ENCODE measurements at regions not wholly inside any gene's neighbourhood (a gene's known extent, or its start where the extent isn't known, plus 50 kb on each side); places are given as distances from the start of the nearest gene placed in this dataset.

DNA sequence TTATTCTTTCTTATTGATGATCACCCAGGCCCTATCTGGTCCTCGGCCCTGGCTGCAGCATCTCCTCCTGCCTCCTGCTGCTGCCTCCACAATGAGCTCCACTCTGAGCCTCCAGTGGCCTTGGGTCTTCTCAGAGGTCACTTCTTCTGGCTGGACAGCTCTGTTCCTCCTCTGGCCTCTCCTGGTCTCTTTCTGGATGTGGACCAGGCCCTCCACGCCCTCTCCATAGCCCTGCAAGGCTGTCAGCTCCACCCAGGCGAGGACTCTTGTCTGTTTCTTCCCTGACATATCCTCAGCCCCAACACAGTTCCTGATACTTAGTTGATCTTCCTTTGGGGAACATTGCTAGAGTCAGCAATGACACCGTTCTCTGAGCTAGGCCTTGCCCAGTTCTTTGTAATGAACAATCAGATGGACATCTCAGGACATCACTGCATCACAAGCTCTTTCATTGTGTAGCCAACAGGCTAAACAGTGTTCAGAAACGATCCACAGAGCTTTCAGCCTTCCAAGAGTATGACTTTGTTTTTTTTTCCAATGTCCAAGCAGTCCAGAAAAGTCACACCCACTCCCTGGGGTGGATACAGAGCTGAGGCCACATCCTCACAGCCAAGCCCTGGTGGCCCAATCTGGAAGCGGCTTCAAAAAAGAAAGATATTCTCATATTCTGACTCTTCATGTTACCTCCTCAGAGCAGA, 62.5 kb upstream of the DNAH5 start:
- Histone ChIP-seq H3K27me3 (replicated peaks; ENCODE audit: insufficient read depth, low read depth, low read length, poor library complexity) (peaks cover 19% of the 10 kb centered on the region), H3K9me3 (ENCODE audit: low read depth, low read length, poor library complexity, severe bottlenecking) (no peaks in the 10 kb centered on the region), H3K4me3 (ENCODE audit: low read depth, low read length, poor library complexity, severe bottlenecking) (no peak overlapping the region), H3K36me3 (ENCODE audit: insufficient read depth, low read length, poor library complexity, severe bottlenecking) (no peaks in the 10 kb centered on the region), H3K27ac (ENCODE audit: low read depth, low read length, poor library complexity, severe bottlenecking) (no peak overlapping the region), H3K4me1 (ENCODE audit: insufficient read depth, low read length, poor library complexity, severe bottlenecking) (peaks cover 4% of the 10 kb centered on the region)
- no peak for DNase-seq (ENCODE audit: low spot score)
- BruUV-seq (replicated peaks): no TSS peak
- TF ChIP-seq, protein P1, sequence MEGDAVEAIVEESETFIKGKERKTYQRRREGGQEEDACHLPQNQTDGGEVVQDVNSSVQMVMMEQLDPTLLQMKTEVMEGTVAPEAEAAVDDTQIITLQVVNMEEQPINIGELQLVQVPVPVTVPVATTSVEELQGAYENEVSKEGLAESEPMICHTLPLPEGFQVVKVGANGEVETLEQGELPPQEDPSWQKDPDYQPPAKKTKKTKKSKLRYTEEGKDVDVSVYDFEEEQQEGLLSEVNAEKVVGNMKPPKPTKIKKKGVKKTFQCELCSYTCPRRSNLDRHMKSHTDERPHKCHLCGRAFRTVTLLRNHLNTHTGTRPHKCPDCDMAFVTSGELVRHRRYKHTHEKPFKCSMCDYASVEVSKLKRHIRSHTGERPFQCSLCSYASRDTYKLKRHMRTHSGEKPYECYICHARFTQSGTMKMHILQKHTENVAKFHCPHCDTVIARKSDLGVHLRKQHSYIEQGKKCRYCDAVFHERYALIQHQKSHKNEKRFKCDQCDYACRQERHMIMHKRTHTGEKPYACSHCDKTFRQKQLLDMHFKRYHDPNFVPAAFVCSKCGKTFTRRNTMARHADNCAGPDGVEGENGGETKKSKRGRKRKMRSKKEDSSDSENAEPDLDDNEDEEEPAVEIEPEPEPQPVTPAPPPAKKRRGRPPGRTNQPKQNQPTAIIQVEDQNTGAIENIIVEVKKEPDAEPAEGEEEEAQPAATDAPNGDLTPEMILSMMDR (conservative IDR thresholded peaks at IDR 0.05; ENCODE audit: low read depth, low read length): no peak
- no peak for TF ChIP-seq EZH2 (IDR thresholded peaks at IDR 0.05; ENCODE audit: borderline replicate concordance, low read depth, low read length, poor library complexity, severe bottlenecking)
- intact Hi-C loops (cut with micrococcal nuclease; ENCODE audit: unreplicated experiment): no loop called here
- ChIA-PET CTCF (no interaction called here), POLR2A (ENCODE audit: low non-redundant PET) (interaction anchor here (0.7 kb wide), 1 partner anchor 390 kb away, joined by 4 read pairs; no protein-coding TSS in a partner anchor)

DNA sequence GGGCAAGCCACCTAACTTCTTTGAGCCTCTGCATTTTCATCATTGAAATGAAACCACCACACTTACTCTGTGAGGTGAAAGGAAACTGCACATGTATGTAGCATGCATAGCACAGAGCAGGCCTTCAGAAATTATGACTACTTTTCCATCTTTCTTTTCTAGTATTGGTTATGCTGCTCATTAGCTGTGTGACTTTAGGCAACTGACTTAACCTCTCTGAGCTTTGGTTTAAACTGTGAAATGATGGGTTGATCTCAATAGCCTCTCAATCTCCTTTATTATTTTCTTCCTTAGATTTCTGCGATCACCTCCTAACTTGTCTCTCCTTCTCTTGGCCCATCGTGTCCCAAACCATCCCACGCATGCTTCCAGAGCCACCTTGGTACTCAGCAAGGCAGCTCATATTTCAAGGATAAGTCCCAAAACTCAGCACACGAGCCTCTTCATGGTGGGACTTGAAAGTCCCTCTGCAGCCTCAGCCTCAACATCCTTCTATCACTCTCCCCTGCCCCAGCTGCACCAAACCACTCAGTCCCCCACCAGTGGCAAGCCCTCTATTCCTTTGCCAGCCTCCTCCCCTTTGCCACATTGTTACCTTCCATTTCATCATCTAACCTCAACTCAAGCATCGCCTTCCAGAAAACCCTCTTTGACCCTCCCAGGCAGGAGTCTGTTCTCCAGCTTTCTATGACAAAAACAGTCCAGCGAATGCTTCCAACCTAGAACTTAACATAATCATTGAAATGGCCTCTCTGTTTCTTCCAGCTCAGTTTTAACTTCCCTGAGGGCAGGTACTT, 60.3 kb upstream of the DNAH5 start:
- H3K27me3 ChIP-seq (replicated peaks; ENCODE audit: insufficient read depth, low read depth, low read length, poor library complexity): peaks cover 6% of the 10 kb centered on the region
- POLR2A ChIA-PET (ENCODE audit: low non-redundant PET): no interaction called here
- no peaks in the 10 kb centered on the region for H3K4me1 ChIP-seq (ENCODE audit: insufficient read depth, low read length, poor library complexity, severe bottlenecking)
- TF ChIP-seq, protein P1 (conservative IDR thresholded peaks at IDR 0.05; ENCODE audit: low read depth, low read length): no peak
- no peak for TF ChIP-seq EZH2 (IDR thresholded peaks at IDR 0.05; ENCODE audit: borderline replicate concordance, low read depth, low read length, poor library complexity, severe bottlenecking)
- DNase-seq (ENCODE audit: low spot score): no peak
- intact Hi-C loops (cut with micrococcal nuclease; ENCODE audit: unreplicated experiment): no loop called here
- H3K4me3 ChIP-seq (ENCODE audit: low read depth, low read length, poor library complexity, severe bottlenecking): no peak overlapping the region
- no peak overlapping the region for H3K27ac ChIP-seq (ENCODE audit: low read depth, low read length, poor library complexity, severe bottlenecking)
- no TSS peak for BruUV-seq (replicated peaks)
- CTCF ChIA-PET: no interaction called here
- no peaks in the 10 kb centered on the region for H3K36me3 ChIP-seq (ENCODE audit: insufficient read depth, low read length, poor library complexity, severe bottlenecking)
- no peaks in the 10 kb centered on the region for H3K9me3 ChIP-seq (ENCODE audit: low read depth, low read length, poor library complexity, severe bottlenecking)

DNA sequence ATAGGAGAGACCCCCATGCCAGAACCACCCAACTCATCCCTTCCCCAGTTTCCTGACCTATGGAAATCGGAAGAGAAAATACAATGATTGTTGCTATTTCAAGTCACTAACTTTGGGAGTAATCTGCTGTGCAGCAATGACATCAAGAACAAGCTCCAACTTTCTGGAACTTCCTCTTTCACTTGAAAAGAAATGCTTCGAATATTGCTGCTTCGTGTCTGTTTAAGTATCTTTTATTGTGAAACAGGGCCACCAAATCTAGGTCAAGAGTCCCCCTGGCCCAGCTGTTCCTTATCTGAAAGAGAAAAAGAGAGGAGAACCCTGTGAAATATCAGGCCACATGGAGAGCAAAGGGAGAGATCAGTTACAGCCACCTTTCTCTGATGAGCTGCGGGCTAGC, 59.4 kb upstream of the DNAH5 start:
- BruUV-seq (replicated peaks): no TSS peak
- no peaks in the 10 kb centered on the region for H3K9me3 ChIP-seq (ENCODE audit: low read depth, low read length, poor library complexity, severe bottlenecking)

More for the DNA sequence above, 59.4 kb upstream of the DNAH5 start:
- POLR2A ChIA-PET (ENCODE audit: low non-redundant PET): no interaction called here
- TF ChIP-seq, protein P1 (conservative IDR thresholded peaks at IDR 0.05; ENCODE audit: low read depth, low read length): no peak
- no peak for TF ChIP-seq EZH2 (IDR thresholded peaks at IDR 0.05; ENCODE audit: borderline replicate concordance, low read depth, low read length, poor library complexity, severe bottlenecking)
- intact Hi-C loops (cut with micrococcal nuclease; ENCODE audit: unreplicated experiment): no loop called here
- no peak for DNase-seq (ENCODE audit: low spot score)
- Histone ChIP-seq H3K4me1 (ENCODE audit: insufficient read depth, low read length, poor library complexity, severe bottlenecking) (no peaks in the 10 kb centered on the region), H3K27me3 (replicated peaks; ENCODE audit: insufficient read depth, low read depth, low read length, poor library complexity) (no peaks in the 10 kb centered on the region), H3K27ac (ENCODE audit: low read depth, low read length, poor library complexity, severe bottlenecking) (no peak overlapping the region), H3K36me3 (ENCODE audit: insufficient read depth, low read length, poor library complexity, severe bottlenecking) (no peaks in the 10 kb centered on the region), H3K4me3 (ENCODE audit: low read depth, low read length, poor library complexity, severe bottlenecking) (no peak overlapping the region)
- CTCF ChIA-PET: no interaction called here
